Left ventricle myocardium superior (tissue), 1 donor: ENCODE measurements at regions not wholly inside any gene's neighbourhood (a gene's known extent, or its start where the extent isn't known, plus 50 kb on each side); places are given as distances from the start of the nearest gene placed in this dataset.
A peak's percentile ranks its signal among the peaks of the same experiment; 100 is the strongest.
"Not testable (repeated sequence)": the region's sequence is repeated elsewhere in the genome, so short reads cannot be mapped to it uniquely, and the experiment has no call there.

ENCODE experiments used
- ATAC-seq: fragments of 200-7000 bp; cut with Tn5 transposase; one replicate; pipeline ENCODE4 v1.9.1; 2020; ENCODE audit warnings: mild to moderate bottlenecking, moderate library complexity
- DNase-seq: peaks from one replicate; pipeline ENCODE4 v3.0.0-alpha.2; 2020
- intact Hi-C: fragments of 100-400 bp; cut with micrococcal nuclease; formaldehyde crosslinking; loops from one replicate; pipeline ENCODE4 v1.11.0; 2022
- donor health status: DM: no; HTN: yes; CAD: no; lungs with severe emphysema.

- DNase-seq (no peak), ATAC-seq (no peak)
- intact Hi-C loops = no loop called here
Measured at GRCh38 chr17:78305801-78306200, 54.1 kb downstream of the SOCS3 start.

- peak; percentile 85 for DNase-seq
- intact Hi-C loops = no loop called here
- peak; percentile 84 for ATAC-seq
Measured at GRCh38 chr17:78304549-78305037, 55.3 kb downstream of the SOCS3 start.

GRCh38 chr17:78302478-78302877, 57.4 kb downstream of the SOCS3 start:
- intact Hi-C loops = no loop called here
- no peak for ATAC-seq
- no peak for DNase-seq

- DNase-seq (no peak), ATAC-seq (no peak)
- intact Hi-C loops = no loop called here
Measured at GRCh38 chr17:78301821-78302213, 58.1 kb downstream of the SOCS3 start.

DNA sequence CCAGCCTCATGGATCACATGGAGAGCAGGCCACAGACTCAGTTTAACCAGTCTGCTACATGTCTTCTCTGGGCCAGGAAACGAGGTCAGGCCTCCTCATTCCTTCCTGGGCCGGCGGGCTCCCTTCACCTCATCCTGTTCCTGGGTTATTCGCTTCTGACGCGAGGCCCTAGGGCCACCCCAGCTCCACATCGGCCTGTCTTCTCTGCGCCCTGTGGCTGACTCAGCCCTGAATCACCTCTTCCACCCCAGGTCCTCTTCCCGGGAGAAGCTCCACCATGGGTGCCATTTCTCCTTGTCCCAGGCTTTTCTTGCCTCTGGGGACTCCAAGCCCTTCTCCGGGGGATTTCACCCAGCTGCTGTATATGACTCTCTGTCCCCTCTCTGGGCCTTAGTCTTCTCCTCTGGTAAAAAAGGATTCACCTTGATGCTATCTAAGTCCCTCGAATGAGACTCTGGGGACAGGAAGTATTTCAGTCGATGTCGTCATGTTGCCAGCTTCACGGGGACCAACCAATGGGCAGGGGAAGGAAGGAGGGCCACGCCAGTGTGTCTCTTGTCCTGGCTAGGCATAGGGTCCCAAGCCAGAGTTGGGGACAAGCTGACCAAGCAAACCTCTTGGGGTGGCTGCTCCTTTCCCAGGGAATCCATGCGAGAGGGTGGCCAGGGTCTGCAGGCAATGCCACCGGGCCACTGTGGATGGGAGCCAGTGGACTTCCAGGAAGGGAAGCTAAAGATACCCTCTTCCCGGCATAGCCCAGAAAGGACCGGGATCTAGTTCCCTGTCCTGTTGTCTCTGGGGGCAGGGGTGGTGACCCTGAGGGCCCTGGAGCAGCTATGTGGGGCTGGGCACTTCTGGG, 58.7 kb downstream of the SOCS3 start:
- no peak for DNase-seq
- ATAC-seq = no peak
- intact Hi-C loops = no loop called here

DNA sequence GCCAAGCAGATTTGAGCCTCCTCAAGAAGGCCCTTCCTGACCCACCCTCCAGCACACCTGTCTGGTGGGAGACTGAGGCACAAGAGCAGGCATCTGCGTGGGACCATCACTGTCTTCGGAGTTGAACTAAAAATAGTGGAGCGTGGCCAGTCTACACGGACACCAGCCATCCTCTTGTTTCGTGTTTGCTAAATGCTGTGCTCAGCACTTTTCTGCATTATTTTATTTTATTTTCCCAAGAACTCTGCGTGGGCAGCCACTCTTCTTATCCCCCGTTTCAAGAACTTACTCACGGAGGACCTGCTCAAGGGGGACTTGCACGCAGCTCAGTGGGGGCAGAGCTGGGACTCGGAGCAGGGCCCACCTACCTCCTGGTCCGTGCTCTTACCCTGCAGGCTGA, 60.8 kb downstream of the SOCS3 start:
- no peak for ATAC-seq
- DNase-seq = peak; percentile 2
- intact Hi-C loops = loop anchor here (10.0 kb wide), 1 partner anchor 126 kb away; no protein-coding TSS in a partner anchor

DNA sequence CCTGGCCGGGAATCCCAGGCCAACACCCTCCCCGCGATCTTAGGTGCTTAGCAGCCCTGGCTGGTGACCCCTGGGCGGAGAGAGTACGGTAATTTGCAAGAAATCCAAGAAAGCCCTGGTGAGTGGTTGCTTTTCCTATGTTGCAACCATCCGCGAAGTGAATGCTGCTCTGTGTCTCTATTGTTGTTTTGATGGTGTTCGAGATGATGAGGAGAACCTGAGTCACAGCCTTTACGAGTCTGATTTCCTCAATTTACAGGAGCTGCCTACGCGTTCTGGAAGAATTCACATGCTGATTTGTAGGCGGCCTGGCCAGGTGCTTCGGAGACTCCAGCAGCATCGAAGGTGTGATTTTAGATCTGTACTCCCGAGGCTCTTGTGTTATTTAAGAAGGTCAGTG, 63.3 kb downstream of the TMEM235 start:
- intact Hi-C loops = loop anchor here (10.0 kb wide), 1 partner anchor 130 kb away; no protein-coding TSS in a partner anchor
- ATAC-seq = no peak

GRCh38 chr17:78294356-78294755, 62.9 kb downstream of the TMEM235 start:
- DNase-seq = no peak
- intact Hi-C loops = loop anchor here (10.0 kb wide), 1 partner anchor 130 kb away; no protein-coding TSS in a partner anchor
- no peak for ATAC-seq

More for the DNA sequence above, 63.3 kb downstream of the TMEM235 start:
- DNase-seq = peak; percentile 4

DNA sequence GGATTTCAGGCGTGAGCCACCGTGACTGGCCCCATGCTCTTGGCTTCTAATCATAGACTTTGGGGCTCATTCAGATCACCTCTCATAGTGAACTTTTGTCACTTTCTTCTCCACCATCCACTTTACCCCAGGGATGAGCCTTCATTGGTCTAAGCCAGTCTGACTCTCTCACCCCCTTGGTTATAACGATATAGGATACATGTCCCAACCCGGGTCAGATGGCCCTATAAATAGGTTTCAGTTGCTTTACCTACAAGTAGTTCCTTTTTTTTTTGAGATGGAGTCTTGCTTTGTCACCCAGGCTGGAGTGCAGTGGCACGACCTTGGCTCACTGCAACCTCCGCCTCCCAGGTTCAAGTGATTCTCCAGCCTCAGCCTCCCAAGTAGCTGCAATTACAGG, 61.7 kb downstream of the TMEM235 start:
- DNase-seq, ATAC-seq: not testable (repeated sequence)
- intact Hi-C loops = loop anchor here (10.0 kb wide), 1 partner anchor 132 kb away; no protein-coding TSS in a partner anchor

- intact Hi-C loops = loop anchor here (10.0 kb wide), 1 partner anchor 133 kb away; no protein-coding TSS in a partner anchor
- DNase-seq (peak; percentile 68), ATAC-seq (peak; percentile 84)
Measured at GRCh38 chr17:78291944-78292910, 60.8 kb downstream of the TMEM235 start.

GRCh38 chr17:78290721-78291120, 59.3 kb downstream of the TMEM235 start:
- intact Hi-C loops = loop anchor here (10.0 kb wide), 1 partner anchor 134 kb away; no protein-coding TSS in a partner anchor
- DNase-seq (peak; percentile 28), ATAC-seq (peak; percentile 5)
